ENCODE measurements at regions not wholly inside any gene's neighbourhood (a gene's known extent, or its start where the extent isn't known, plus 50 kb on each side); places are given as distances from the start of the nearest gene placed in this dataset.

DNA sequence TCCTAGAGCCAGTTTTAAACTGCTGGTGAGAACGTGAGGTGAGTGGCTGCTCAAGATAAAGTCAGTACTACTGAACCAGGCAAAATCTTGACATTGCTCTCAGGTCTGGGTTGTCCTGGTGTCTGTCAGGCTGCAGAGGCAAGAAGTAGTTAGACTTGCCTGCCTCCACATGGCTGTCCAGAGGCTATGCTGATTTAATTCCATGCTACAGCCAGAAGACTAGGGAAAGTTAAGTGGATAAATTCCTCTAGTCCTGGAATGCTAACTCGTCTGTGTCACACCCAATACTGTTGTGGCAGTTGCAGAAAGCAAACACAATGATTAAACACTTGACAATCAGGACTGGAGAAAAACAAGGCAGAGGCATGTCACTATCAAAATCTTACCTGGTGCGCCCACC, 118.9 kb downstream of the ACER2 start:
- H3K27ac Mint-ChIP-seq (ENCODE audit: unreplicated experiment), result no peak overlapping the region
- no peak for DNase-seq (ENCODE audit: low spot score)
- no peak for TF ChIP-seq CTCF (IDR thresholded peaks at IDR 0.05; ENCODE audit: unreplicated experiment)

GRCh38 chr9:19522558-19522957, 113.7 kb downstream of the ACER2 start:
- H3K4me3 Mint-ChIP-seq (ENCODE audit: unreplicated experiment), result no peak overlapping the region
- peaks cover 2% of the 10 kb centered on the region for H3K27me3 Mint-ChIP-seq (ENCODE audit: unreplicated experiment)
- H3K27ac Mint-ChIP-seq (ENCODE audit: unreplicated experiment), result no peak overlapping the region
- H3K4me1 Mint-ChIP-seq (ENCODE audit: unreplicated experiment), result peaks cover 2% of the 10 kb centered on the region
- no peak for DNase-seq (ENCODE audit: low spot score)
- H3K9me3 Mint-ChIP-seq (ENCODE audit: unreplicated experiment), result no peaks in the 10 kb centered on the region
- no peak for TF ChIP-seq CTCF (IDR thresholded peaks at IDR 0.05; ENCODE audit: unreplicated experiment)
- H3K36me3 Mint-ChIP-seq (ENCODE audit: low read depth, unreplicated experiment), result no peaks in the 10 kb centered on the region

More for the DNA sequence above, 118.9 kb downstream of the ACER2 start:
- Mint-ChIP-seq H3K36me3 (ENCODE audit: low read depth, unreplicated experiment) (no peaks in the 10 kb centered on the region), H3K4me3 (ENCODE audit: unreplicated experiment) (no peak overlapping the region), H3K27me3 (ENCODE audit: unreplicated experiment) (no peaks in the 10 kb centered on the region), H3K9me3 (ENCODE audit: unreplicated experiment) (no peaks in the 10 kb centered on the region), H3K4me1 (ENCODE audit: unreplicated experiment) (no peaks in the 10 kb centered on the region)

- DNase-seq (ENCODE audit: low spot score), result no peak
- H3K36me3 Mint-ChIP-seq (ENCODE audit: low read depth, unreplicated experiment), result no peaks in the 10 kb centered on the region
- no peak for TF ChIP-seq CTCF (IDR thresholded peaks at IDR 0.05; ENCODE audit: unreplicated experiment)
- H3K9me3 Mint-ChIP-seq (ENCODE audit: unreplicated experiment), result no peaks in the 10 kb centered on the region
- H3K4me3 Mint-ChIP-seq (ENCODE audit: unreplicated experiment), result no peak overlapping the region
- no peak overlapping the region for H3K27ac Mint-ChIP-seq (ENCODE audit: unreplicated experiment)
- peaks cover 2% of the 10 kb centered on the region for H3K4me1 Mint-ChIP-seq (ENCODE audit: unreplicated experiment)
- peaks cover 2% of the 10 kb centered on the region for H3K27me3 Mint-ChIP-seq (ENCODE audit: unreplicated experiment)
Observed at GRCh38 chr9:19521205-19521604, 112.4 kb downstream of the ACER2 start.

DNA sequence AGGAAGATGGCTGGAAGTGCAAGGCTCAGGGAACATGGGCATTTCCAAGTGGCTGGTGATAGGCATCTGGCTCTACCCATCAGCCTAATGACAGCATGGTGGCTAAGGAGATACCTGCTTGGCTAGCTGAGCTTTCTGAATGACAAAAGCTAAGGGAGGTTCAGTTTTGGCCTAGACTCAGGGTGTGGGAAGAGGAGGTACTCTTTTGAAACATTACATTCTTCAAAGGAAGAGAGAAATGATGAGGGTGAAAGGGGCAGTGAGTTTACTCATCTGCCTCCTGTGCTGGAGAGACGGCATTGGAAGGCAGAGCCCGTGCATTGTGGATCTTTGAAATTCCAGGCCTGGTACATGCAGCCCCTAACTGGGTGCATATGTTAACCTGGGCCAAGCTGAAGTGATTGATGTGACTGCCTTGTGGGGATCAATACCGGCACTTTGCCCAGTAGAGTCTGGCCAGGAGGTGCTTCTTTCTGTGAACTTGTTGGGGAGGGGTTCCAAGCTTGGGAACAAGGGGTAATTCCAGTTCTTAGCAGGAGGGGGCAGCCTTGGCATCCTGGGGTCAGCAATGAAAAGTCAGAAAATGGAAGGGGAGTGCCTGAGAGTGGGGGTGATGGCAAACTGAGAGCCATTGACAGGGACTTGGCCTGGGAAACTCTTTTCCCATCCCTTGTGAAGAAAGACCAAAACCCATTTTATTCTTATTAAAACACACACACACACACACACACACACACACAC, 108.6 kb downstream of the ACER2 start:
- DNase-seq (ENCODE audit: low spot score), result peak; percentile 58
- Mint-ChIP-seq H3K27ac (ENCODE audit: unreplicated experiment) (no peak overlapping the region), H3K36me3 (ENCODE audit: low read depth, unreplicated experiment) (no peaks in the 10 kb centered on the region), H3K9me3 (ENCODE audit: unreplicated experiment) (no peaks in the 10 kb centered on the region), H3K27me3 (ENCODE audit: unreplicated experiment) (peaks cover 2% of the 10 kb centered on the region), H3K4me3 (ENCODE audit: unreplicated experiment) (no peak overlapping the region), H3K4me1 (ENCODE audit: unreplicated experiment) (peaks cover 13% of the 10 kb centered on the region)
- peak; percentile 43 for TF ChIP-seq CTCF (IDR thresholded peaks at IDR 0.05; ENCODE audit: unreplicated experiment)

DNA sequence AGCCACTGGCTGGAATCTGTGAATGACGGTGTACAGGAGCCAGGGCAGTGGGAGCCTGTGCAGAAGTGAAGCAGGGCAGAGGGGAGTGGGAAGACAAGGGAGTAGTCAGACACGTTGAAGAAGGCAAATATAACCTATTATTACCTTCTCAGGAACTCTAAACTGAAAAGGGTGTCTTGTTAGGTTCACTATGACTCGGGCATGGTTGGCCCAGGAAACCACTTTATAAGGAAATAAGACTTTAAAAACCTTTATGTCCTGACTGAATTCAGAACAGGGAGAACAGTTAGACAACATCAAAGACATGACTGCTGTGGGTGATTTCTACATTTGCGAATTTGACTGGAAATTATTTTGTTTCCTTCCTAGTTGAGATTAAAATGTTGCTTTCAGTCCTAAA, 107.5 kb downstream of the ACER2 start:
- no peak overlapping the region for H3K27ac Mint-ChIP-seq (ENCODE audit: unreplicated experiment)
- no peak for TF ChIP-seq CTCF (IDR thresholded peaks at IDR 0.05; ENCODE audit: unreplicated experiment)
- H3K4me1 Mint-ChIP-seq (ENCODE audit: unreplicated experiment), result peaks cover 13% of the 10 kb centered on the region

More for the DNA sequence above, 107.5 kb downstream of the ACER2 start:
- Mint-ChIP-seq H3K9me3 (ENCODE audit: unreplicated experiment) (no peaks in the 10 kb centered on the region), H3K27me3 (ENCODE audit: unreplicated experiment) (peaks cover 2% of the 10 kb centered on the region), H3K4me3 (ENCODE audit: unreplicated experiment) (no peak overlapping the region), H3K36me3 (ENCODE audit: low read depth, unreplicated experiment) (no peaks in the 10 kb centered on the region)
- no peak for DNase-seq (ENCODE audit: low spot score)

Data from endothelial cell (in vitro differentiated cells).